Fibroblast of pulmonary artery (primary cell): ENCODE measurements at regions not wholly inside any gene's neighbourhood (a gene's known extent, or its start where the extent isn't known, plus 50 kb on each side); places are given as distances from the start of the nearest gene placed in this dataset.

Experiments used
- DNase-seq: peaks from one replicate; pipeline ENCODE4 v3.0.0-alpha.2; 2010; ENCODE audit warnings: low read depth
- H3K4me3 ChIP-seq: replicated peaks from 2 replicates; pipeline ENCODE4 v1.5.1; 2011; ENCODE audit warnings: low read depth, mild to moderate bottlenecking, control low read depth, low read length, moderate library complexity
- TF ChIP-seq, protein P1 (sequence below): IDR thresholded peaks from 2 replicates; pipeline ENCODE4 v1.5.1; 2011; ENCODE audit warnings: mild to moderate bottlenecking, control low read depth, low read length, inconsistent platforms; ENCODE audit errors: missing control alignments

DNA sequence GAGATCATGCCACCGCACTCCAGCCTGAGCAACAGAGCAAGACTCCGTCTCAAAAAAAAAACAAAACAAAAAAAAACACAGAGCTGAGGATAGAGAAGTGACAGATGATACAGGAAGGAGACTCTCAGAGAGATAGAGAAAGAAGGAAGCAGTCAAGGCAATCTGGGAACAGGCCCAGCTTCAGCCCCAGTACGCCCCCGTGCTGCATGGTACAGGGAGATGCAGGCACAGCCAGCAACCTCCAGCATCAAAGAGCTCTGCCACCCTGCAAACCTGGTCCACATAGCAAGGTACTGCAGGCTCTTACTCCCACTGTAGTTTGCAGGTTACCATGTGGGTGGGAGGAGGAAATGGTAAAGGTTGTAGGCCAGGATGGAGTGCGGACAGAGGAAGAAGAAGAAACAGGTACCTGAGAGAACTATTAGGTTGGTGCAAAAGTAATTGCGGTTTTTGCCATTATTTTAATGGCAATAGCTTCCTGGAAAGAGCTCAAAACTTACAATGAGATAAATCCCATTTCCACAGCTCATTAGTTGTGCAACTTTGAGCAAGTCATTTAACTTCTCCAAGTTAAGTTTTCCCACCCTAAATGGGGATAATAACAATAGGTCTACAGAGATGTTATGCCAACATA is 253.0 kb downstream of the ARRDC4 start:
- TF ChIP-seq, protein P1, sequence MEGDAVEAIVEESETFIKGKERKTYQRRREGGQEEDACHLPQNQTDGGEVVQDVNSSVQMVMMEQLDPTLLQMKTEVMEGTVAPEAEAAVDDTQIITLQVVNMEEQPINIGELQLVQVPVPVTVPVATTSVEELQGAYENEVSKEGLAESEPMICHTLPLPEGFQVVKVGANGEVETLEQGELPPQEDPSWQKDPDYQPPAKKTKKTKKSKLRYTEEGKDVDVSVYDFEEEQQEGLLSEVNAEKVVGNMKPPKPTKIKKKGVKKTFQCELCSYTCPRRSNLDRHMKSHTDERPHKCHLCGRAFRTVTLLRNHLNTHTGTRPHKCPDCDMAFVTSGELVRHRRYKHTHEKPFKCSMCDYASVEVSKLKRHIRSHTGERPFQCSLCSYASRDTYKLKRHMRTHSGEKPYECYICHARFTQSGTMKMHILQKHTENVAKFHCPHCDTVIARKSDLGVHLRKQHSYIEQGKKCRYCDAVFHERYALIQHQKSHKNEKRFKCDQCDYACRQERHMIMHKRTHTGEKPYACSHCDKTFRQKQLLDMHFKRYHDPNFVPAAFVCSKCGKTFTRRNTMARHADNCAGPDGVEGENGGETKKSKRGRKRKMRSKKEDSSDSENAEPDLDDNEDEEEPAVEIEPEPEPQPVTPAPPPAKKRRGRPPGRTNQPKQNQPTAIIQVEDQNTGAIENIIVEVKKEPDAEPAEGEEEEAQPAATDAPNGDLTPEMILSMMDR, result no peak
- DNase-seq, result no peak
- H3K4me3 ChIP-seq, result no peak overlapping the region

DNA sequence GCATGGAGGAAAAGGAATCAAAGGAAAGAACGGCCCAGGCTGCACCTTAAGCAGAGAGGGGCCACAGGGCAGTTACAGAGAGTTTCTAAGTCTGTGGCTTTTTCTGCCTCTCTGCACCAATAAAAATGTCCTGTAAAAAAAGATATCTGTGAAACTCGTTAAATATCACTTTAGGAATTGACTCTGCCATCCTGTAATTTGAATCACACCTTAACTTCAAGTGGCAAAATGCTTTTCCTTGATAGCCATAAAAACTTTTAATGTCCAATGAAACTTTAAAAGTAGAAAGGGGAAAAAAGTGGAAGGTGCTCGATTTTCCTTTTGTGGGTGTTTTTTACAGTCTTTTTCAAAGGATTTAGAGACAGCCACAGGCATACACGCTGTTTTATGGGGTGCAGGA is 255.7 kb downstream of the ARRDC4 start:
- TF ChIP-seq, protein P1, result no peak
- no peak overlapping the region for H3K4me3 ChIP-seq
- DNase-seq, result no peak

DNA sequence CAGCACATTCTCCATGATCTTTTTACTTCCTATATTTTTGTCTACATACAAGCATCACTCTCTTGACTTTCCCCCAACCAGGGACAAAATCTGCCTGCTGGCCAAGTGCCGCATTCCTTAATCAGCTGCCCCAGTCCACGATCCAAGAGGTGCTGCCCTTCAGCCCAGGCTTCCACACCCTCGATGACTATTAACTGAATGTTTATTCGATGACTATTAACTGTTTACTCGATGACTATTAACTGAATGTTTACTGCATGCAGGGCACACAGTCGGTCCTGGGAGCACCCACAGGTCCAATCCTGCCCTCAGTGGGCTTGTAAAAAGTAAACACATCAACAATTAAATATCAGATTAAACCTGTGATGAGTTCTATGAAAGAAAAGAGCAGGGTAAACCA is 256.9 kb downstream of the ARRDC4 start:
- no peak for DNase-seq
- no peak overlapping the region for H3K4me3 ChIP-seq
- TF ChIP-seq, protein P1, result no peak

DNA sequence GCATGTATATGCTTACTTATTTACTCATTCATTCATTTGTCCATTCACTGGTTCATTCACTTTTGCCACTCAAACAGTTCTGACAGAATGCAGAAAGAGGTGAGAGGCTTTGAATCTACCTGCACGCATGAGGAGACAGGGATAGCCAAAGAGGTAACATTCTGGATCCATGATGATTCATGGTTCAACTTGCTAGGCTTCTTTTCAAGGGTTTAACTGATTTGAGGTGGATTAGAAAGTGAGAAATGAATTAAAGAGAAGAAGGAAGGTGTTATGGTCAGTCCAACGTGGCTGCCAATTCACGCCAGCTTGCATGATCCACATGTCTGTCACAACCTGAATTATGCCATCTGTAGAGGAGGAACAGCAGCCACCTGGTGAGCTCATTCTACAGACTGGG is 260.6 kb downstream of the ARRDC4 start:
- TF ChIP-seq, protein P1, result no peak
- DNase-seq, result no peak
- no peak overlapping the region for H3K4me3 ChIP-seq

DNA sequence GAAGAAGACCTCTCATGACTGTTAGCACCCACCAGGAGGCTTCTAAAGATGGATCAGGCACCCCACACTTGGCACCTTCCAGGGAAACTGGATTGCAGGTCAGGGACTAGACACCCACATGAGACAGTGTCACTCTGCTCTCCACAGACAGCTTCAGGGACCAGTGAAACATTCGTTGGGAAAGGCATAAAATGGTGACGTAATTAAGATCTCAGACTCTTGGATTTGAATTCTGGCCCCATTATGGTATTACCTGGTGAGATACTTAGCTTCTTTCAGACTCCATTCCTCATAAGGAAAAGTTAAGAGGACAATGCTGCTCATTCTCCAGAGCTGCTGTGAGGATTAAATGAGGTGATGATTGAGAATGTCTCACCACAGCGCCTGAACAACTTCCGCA is 261.1 kb downstream of the ARRDC4 start:
- TF ChIP-seq, protein P1, result no peak
- no peak for DNase-seq
- H3K4me3 ChIP-seq, result no peak overlapping the region

DNA sequence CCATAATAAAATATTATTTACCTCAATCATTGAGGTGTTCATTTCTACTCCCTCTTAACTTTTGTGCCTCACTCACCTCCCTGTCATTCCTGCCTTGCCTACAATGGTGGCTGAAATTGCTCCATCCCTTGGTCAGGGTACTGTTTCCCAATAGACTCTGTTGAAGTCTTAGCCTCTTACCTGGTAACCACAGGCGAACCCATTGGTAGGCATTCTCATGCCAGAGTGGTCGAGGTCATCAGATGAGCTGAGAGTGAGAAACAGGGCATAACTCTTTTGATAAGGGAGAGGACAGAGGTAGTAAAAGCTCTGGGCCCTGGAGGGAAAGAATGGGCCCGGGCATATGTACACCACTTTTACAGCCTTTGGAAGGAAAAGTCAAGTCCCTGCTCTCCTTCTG is 265.6 kb downstream of the ARRDC4 start:
- TF ChIP-seq, protein P1, result no peak

DNA sequence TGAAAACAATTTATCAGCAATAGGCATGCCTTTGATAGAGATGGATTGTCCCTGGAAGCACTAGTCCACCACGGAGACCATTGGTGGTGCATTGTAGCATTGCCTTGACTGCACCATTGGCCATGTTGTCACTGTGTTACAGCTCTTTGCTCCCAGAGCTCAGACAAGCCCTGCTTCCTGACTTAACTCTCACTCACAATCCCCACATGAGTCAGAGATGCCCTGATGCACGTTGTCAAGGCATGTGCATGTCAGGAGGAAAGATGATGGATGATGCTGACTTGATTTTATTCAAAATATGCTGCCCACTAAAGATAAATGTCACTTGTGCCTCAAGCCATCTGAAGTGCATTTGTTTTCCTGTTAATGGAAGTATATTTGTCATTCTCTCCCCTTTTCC is 266.1 kb downstream of the ARRDC4 start:
- H3K4me3 ChIP-seq, result no peak overlapping the region
- TF ChIP-seq, protein P1, result no peak
- DNase-seq, result no peak

More for the DNA sequence above, 265.6 kb downstream of the ARRDC4 start:
- no peak overlapping the region for H3K4me3 ChIP-seq
- no peak for DNase-seq
